Epithelial cell of proximal tubule (primary cell): ENCODE measurements at regions not wholly inside any gene's neighbourhood (a gene's known extent, or its start where the extent isn't known, plus 50 kb on each side); places are given as distances from the start of the nearest gene placed in this dataset.

Source experiments
- DNase-seq: peaks from one replicate; pipeline ENCODE4 v3.0.0-alpha.2; 2011; ENCODE audit warnings: low read depth
- H3K4me3 ChIP-seq: 2 replicates; pipeline ENCODE4 v1.5.1; 2011; ENCODE audit warnings: low read depth, mild to moderate bottlenecking, low read length
- CTCF ChIP-seq: conservative IDR thresholded peaks from 2 replicates; pipeline ENCODE4 v1.5.1; 2012; ENCODE audit warnings: low read depth, mild to moderate bottlenecking, low read length

- H3K4me3 ChIP-seq = no peak overlapping the region
- no peak for DNase-seq
- TF ChIP-seq CTCF = no peak
Measured at GRCh38 chr5:167973126-167973525, 318.3 kb upstream of the WWC1 start.

GRCh38 chr5:167984951-167985350 is 306.5 kb upstream of the WWC1 start:
- H3K4me3 ChIP-seq = no peak overlapping the region
- DNase-seq = no peak
- TF ChIP-seq CTCF = no peak

GRCh38 chr5:167985373-167985772 is 306.1 kb upstream of the WWC1 start:
- no peak overlapping the region for H3K4me3 ChIP-seq
- no peak for TF ChIP-seq CTCF
- peak; percentile 40 for DNase-seq

- TF ChIP-seq CTCF = no peak
- H3K4me3 ChIP-seq = no peak overlapping the region
- DNase-seq = no peak
Measured at GRCh38 chr5:167987490-167988280, 303.8 kb upstream of the WWC1 start.

GRCh38 chr5:167992868-167993267 is 298.6 kb upstream of the WWC1 start:
- no peak for DNase-seq
- no peak for TF ChIP-seq CTCF
- H3K4me3 ChIP-seq = no peak overlapping the region

GRCh38 chr5:167993771-167994170 is 297.7 kb upstream of the WWC1 start:
- no peak for DNase-seq
- no peak overlapping the region for H3K4me3 ChIP-seq
- TF ChIP-seq CTCF = no peak

- TF ChIP-seq CTCF = no peak
- no peak for DNase-seq
- H3K4me3 ChIP-seq = no peak overlapping the region
Measured at GRCh38 chr5:167995844-167996425, 295.5 kb upstream of the WWC1 start.
